Stomach (tissue), 4 donors: ENCODE measurements at regions not wholly inside any gene's neighbourhood (a gene's known extent, or its start where the extent isn't known, plus 50 kb on each side); places are given as distances from the start of the nearest gene placed in this dataset.

Experiments used
- POLR2A ChIP-seq, 4 donors: fragments of 450-650 bp; IDR thresholded peaks; one replicate each; pipeline ENCODE4 v1.6.1; 2016; ENCODE audit warnings: antibody characterized with exemption in 4 of 4, control low read depth in 2 of 4, mild to moderate bottlenecking in 1 of 4, moderate library complexity in 1 of 4
- TF ChIP-seq, protein P1 (sequence below), 7 experiments: fragments of 450-650 bp in 4 of 7; fragments of 200-600 bp in 3 of 7; sonication (generic) in 3 of 7; IDR thresholded peaks; one replicate each; pipeline ENCODE4 v1.5.1; 2016 to 2019; ENCODE audit warnings: antibody characterized with exemption in 7 of 7, control low read depth in 2 of 7, mild to moderate bottlenecking in 1 of 7

DNA sequence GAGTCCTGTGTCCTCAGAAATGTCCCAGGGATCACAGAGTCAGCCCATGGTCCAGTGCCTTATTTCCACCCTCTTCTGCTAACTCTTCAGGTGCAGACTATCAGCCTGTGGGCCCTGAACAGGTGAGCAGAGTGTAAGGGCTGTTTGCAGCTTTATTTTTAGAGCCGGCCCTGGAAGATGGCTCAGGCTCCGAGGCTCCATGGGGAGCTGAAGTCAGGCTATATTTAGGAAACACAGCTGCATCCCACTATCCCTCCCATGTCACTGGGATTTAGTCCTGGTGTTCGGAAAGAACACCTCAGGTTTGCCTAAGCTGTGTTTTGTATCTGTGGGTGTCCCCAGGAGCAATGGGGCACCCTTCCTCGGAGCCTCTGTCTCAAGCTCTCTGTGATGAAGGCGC, 126.9 kb downstream of the RPS24 start:
- no peak for TF ChIP-seq POLR2A (IDR thresholded peaks at IDR 0.05)
- TF ChIP-seq, protein P1, sequence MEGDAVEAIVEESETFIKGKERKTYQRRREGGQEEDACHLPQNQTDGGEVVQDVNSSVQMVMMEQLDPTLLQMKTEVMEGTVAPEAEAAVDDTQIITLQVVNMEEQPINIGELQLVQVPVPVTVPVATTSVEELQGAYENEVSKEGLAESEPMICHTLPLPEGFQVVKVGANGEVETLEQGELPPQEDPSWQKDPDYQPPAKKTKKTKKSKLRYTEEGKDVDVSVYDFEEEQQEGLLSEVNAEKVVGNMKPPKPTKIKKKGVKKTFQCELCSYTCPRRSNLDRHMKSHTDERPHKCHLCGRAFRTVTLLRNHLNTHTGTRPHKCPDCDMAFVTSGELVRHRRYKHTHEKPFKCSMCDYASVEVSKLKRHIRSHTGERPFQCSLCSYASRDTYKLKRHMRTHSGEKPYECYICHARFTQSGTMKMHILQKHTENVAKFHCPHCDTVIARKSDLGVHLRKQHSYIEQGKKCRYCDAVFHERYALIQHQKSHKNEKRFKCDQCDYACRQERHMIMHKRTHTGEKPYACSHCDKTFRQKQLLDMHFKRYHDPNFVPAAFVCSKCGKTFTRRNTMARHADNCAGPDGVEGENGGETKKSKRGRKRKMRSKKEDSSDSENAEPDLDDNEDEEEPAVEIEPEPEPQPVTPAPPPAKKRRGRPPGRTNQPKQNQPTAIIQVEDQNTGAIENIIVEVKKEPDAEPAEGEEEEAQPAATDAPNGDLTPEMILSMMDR (IDR thresholded peaks at IDR 0.05) = no peak
